ENCODE measurements at regions not wholly inside any gene's neighbourhood (a gene's known extent, or its start where the extent isn't known, plus 50 kb on each side); places are given as distances from the start of the nearest gene placed in this dataset.

DNA sequence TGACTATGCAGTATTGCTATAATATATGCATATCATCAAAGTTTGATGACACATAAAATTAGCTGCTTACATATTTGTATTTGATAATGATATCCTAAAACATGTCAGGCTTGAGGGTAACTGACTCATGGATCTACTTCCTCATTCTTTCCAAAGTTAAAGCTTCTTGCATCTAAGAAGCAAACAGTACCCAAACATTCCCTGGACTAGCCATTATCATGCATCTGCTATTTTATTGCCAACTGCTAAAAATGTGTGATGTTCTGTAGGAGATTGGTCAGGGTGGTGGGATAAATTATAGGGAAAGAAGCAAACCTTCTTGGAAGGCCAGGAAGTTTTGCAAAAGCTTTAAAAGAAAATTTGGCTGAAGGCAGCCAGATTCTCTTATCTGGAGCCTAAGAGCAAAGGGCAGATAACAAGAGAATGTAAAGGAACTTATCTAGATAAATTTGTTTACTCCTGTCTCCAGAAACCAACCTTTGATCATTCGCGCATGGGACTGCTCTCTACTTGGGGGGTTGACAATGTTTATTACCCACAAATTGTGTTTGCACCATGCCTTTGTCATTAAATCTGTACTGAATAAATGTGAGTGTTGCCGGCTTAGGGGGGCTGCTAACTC is 604.1 kb upstream of the TLE4 start:
- H3K27me3 ChIP-seq = no peaks in the 10 kb centered on the region
- no peak overlapping the region for H3K4me3 ChIP-seq
- no peaks in the 10 kb centered on the region for H3K4me1 ChIP-seq
- intact Hi-C loops (cut with DNase I; ENCODE audit: low total_unique reads) = no loop called here
- TF ChIP-seq POLR2A (IDR thresholded peaks at IDR 0.05) (no peak), POLR2AphosphoS5 (IDR thresholded peaks at IDR 0.05) (no peak)
- TF ChIP-seq, protein P1, sequence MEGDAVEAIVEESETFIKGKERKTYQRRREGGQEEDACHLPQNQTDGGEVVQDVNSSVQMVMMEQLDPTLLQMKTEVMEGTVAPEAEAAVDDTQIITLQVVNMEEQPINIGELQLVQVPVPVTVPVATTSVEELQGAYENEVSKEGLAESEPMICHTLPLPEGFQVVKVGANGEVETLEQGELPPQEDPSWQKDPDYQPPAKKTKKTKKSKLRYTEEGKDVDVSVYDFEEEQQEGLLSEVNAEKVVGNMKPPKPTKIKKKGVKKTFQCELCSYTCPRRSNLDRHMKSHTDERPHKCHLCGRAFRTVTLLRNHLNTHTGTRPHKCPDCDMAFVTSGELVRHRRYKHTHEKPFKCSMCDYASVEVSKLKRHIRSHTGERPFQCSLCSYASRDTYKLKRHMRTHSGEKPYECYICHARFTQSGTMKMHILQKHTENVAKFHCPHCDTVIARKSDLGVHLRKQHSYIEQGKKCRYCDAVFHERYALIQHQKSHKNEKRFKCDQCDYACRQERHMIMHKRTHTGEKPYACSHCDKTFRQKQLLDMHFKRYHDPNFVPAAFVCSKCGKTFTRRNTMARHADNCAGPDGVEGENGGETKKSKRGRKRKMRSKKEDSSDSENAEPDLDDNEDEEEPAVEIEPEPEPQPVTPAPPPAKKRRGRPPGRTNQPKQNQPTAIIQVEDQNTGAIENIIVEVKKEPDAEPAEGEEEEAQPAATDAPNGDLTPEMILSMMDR (IDR thresholded peaks at IDR 0.05) = no peak
- DNase-seq (ENCODE audit: low spot score in 2 of 2) = no peak
- no peaks in the 10 kb centered on the region for H3K36me3 ChIP-seq
- no peak overlapping the region for H3K27ac ChIP-seq
- H3K9me3 ChIP-seq = no peaks in the 10 kb centered on the region

GRCh38 chr9:78970375-78970774 is 601.4 kb upstream of the TLE4 start:
- no peak for DNase-seq (ENCODE audit: low spot score in 2 of 2)
- no peak overlapping the region for H3K27ac ChIP-seq
- no peaks in the 10 kb centered on the region for H3K9me3 ChIP-seq
- no peak for TF ChIP-seq POLR2A (IDR thresholded peaks at IDR 0.05)
- TF ChIP-seq, protein P1 (IDR thresholded peaks at IDR 0.05) = no peak
- TF ChIP-seq POLR2AphosphoS5 (IDR thresholded peaks at IDR 0.05) = no peak
- H3K4me1 ChIP-seq = no peaks in the 10 kb centered on the region
- no peak overlapping the region for H3K4me3 ChIP-seq
- H3K27me3 ChIP-seq = no peaks in the 10 kb centered on the region
- H3K36me3 ChIP-seq = no peaks in the 10 kb centered on the region
- intact Hi-C loops (cut with DNase I; ENCODE audit: low total_unique reads) = no loop called here

GRCh38 chr9:78971540-78971939 is 600.2 kb upstream of the TLE4 start:
- H3K4me1 ChIP-seq = no peaks in the 10 kb centered on the region
- no peak for DNase-seq (ENCODE audit: low spot score in 2 of 2)
- intact Hi-C loops (cut with DNase I; ENCODE audit: low total_unique reads) = no loop called here
- H3K9me3 ChIP-seq = no peaks in the 10 kb centered on the region
- H3K36me3 ChIP-seq = no peaks in the 10 kb centered on the region
- no peak overlapping the region for H3K4me3 ChIP-seq
- no peaks in the 10 kb centered on the region for H3K27me3 ChIP-seq
- H3K27ac ChIP-seq = no peak overlapping the region
- TF ChIP-seq, protein P1 (IDR thresholded peaks at IDR 0.05) = no peak
- no peak for TF ChIP-seq POLR2A (IDR thresholded peaks at IDR 0.05)
- no peak for TF ChIP-seq POLR2AphosphoS5 (IDR thresholded peaks at IDR 0.05)

- TF ChIP-seq, protein P1 (IDR thresholded peaks at IDR 0.05) = no peak
- no peak for TF ChIP-seq POLR2AphosphoS5 (IDR thresholded peaks at IDR 0.05)
- no peak for TF ChIP-seq POLR2A (IDR thresholded peaks at IDR 0.05)
- Histone ChIP-seq H3K4me1 (no peaks in the 10 kb centered on the region), H3K27me3 (no peaks in the 10 kb centered on the region), H3K4me3 (no peak overlapping the region), H3K27ac (no peak overlapping the region), H3K36me3 (no peaks in the 10 kb centered on the region), H3K9me3 (no peaks in the 10 kb centered on the region)
- intact Hi-C loops (cut with DNase I; ENCODE audit: low total_unique reads) = no loop called here
- no peak for DNase-seq (ENCODE audit: low spot score in 2 of 2)
Measured at GRCh38 chr9:78972303-78972999, 599.3 kb upstream of the TLE4 start.

GRCh38 chr9:78973907-78974306 is 597.9 kb upstream of the TLE4 start:
- intact Hi-C loops (cut with DNase I; ENCODE audit: low total_unique reads) = no loop called here
- DNase-seq (ENCODE audit: low spot score in 2 of 2) = no peak

More at GRCh38 chr9:78973907-78974306, 597.9 kb upstream of the TLE4 start:
- H3K4me1 ChIP-seq = no peaks in the 10 kb centered on the region
- no peaks in the 10 kb centered on the region for H3K36me3 ChIP-seq
- no peak overlapping the region for H3K4me3 ChIP-seq
- H3K27me3 ChIP-seq = no peaks in the 10 kb centered on the region
- no peak overlapping the region for H3K27ac ChIP-seq
- no peak for TF ChIP-seq POLR2AphosphoS5 (IDR thresholded peaks at IDR 0.05)
- no peak for TF ChIP-seq POLR2A (IDR thresholded peaks at IDR 0.05)
- TF ChIP-seq, protein P1 (IDR thresholded peaks at IDR 0.05) = no peak
- no peaks in the 10 kb centered on the region for H3K9me3 ChIP-seq

All from breast epithelium (tissue), 4 donors.